Adrenal gland (tissue), 9 donors: ENCODE measurements at regions not wholly inside any gene's neighbourhood (a gene's known extent, or its start where the extent isn't known, plus 50 kb on each side); places are given as distances from the start of the nearest gene placed in this dataset.

Experiments
- DNase-seq, 7 donors: peaks; one replicate each; pipeline ENCODE4 v3.0.0-alpha.2; 2019 to 2020
- H3K27ac ChIP-seq, 5 donors: fragments of 200-600 bp; sonication (generic) in 4 of 5; 1 replicate in 3 of 5; 2 replicates in 2 of 5; pipeline versions ENCODE4 v1.5.1 to v1.8.0; 2016 to 2020; ENCODE audit warnings: mild to moderate bottlenecking in 1 of 5
- H3K27me3 ChIP-seq: fragments of 200-600 bp; 2 replicates; pipeline ENCODE4 v1.8.0; 2021
- H3K36me3 ChIP-seq, 2 donors: fragments of 200-600 bp; replicated peaks in 1 of 2; 1 replicate in 1 of 2; 2 replicates in 1 of 2; pipeline versions ENCODE4 v1.5.1 to v1.8.0; 2018 to 2022
- H3K4me1 ChIP-seq, 2 donors: fragments of 200-600 bp; replicated peaks in 1 of 2; 1 replicate in 1 of 2; 2 replicates in 1 of 2; pipeline versions ENCODE4 v1.5.1 to v1.8.0; 2018 to 2021
- H3K4me3 ChIP-seq, 4 donors: fragments of 200-600 bp; sonication (generic) in 3 of 4; one replicate each; pipeline ENCODE4 v1.5.1; 2016 to 2018
- H3K9me3 ChIP-seq, 3 donors: fragments of 200-600 bp; sonication (generic) in 1 of 3; replicated peaks in 1 of 3; 1 replicate in 2 of 3; 2 replicates in 1 of 3; pipeline versions ENCODE4 v1.5.1 to v1.8.0; 2016 to 2021
- CTCF ChIP-seq, 6 experiments: fragments of 450-650 bp in 4 of 6; fragments of 200-600 bp in 2 of 6; sonication (generic) in 1 of 6; IDR thresholded peaks; 1 replicate in 5 of 6; 2 replicates in 1 of 6; pipeline versions ENCODE4 v1.5.1 to v1.8.0; 2016 to 2021; ENCODE audit warnings: antibody characterized with exemption in 6 of 6, mild to moderate bottlenecking in 2 of 6, moderate library complexity in 1 of 6
- POLR2A ChIP-seq, 2 donors: fragments of 450-650 bp; IDR thresholded peaks; one replicate each; pipeline ENCODE4 v1.6.1; 2017; ENCODE audit warnings: antibody characterized with exemption in 2 of 2, mild to moderate bottlenecking in 2 of 2, moderate library complexity in 1 of 2
- WGBS, 4 donors: extraction: QIAGEN DNeasy Blood & Tissue Kit in 2 of 4; methylation state at CpG; one replicate each; pipeline versions ENCODE4 v1.1.5 to v1.1.7; 2013 to 2017; 5-methylcytosine and 5-hydroxymethylcytosine counted together
- intact Hi-C, 2 donors: fragments of 100-400 bp; cut with DNase I; formaldehyde crosslinking; loops; one replicate each; pipeline versions ENCODE4 v1.14.1 to v1.15.0; 2022 to 2023
- donor health status: healthy with polysubstance abuse.
- donor health status: Bipolar disorder and iron deficiency.
- donor health status: DM: yes; HTN: yes; CAD: no.
- donor health status: DM: no; HTN: no; CAD: no.
- donor health status: DM: no; HTN: no; CAD: no.

GRCh38 chr3:72661115-72661457 lies 187.2 kb downstream of the SHQ1 start:
- Histone ChIP-seq H3K36me3 (no peaks in the 10 kb centered on the region), H3K27me3 (no peaks in the 10 kb centered on the region), H3K4me3 (no peak overlapping the region), H3K9me3 (no peaks in the 10 kb centered on the region), H3K4me1 (no peaks in the 10 kb centered on the region), H3K27ac (no peak overlapping the region)
- intact Hi-C loops, result loop anchor here in 1 of 2 donors (10.0 kb wide), 1 partner anchor 696 kb away; no protein-coding TSS in a partner anchor
- no peak for TF ChIP-seq CTCF (IDR thresholded peaks at IDR 0.05)
- TF ChIP-seq POLR2A (IDR thresholded peaks at IDR 0.05), result no peak
- WGBS, 4 donors, result 21 to 41% (median 36%) methylated on average over 2 of the region's 2 CpGs; no CpG with 5 or more reads in 1 of the 4 donors
- peak; percentile 84 to 94 (median 88) for DNase-seq

- Histone ChIP-seq H3K27me3 (peaks cover 3% of the 10 kb centered on the region), H3K4me1 (peaks cover 0 to 3% of the 10 kb centered on the region in 2 donors), H3K4me3 (no peak overlapping the region), H3K27ac (no peak overlapping the region), H3K9me3 (no peaks in the 10 kb centered on the region), H3K36me3 (no peaks in the 10 kb centered on the region)
- DNase-seq, result no peak
- intact Hi-C loops, result loop anchor here in 1 of 2 donors (10.0 kb wide), 1 partner anchor 696 kb away; no protein-coding TSS in a partner anchor
- TF ChIP-seq CTCF (IDR thresholded peaks at IDR 0.05), result no peak
- no peak for TF ChIP-seq POLR2A (IDR thresholded peaks at IDR 0.05)
- 85 to 95% (median 90%) methylated on average over 3 to 5 of the region's 5 CpGs for WGBS, 4 donors
Measured at GRCh38 chr3:72660270-72661114, 187.8 kb downstream of the SHQ1 start.

- Histone ChIP-seq H3K36me3 (no peaks in the 10 kb centered on the region), H3K27ac (no peak overlapping the region), H3K4me1 (peaks cover 0 to 9% of the 10 kb centered on the region in 2 donors), H3K4me3 (no peak overlapping the region), H3K9me3 (no peaks in the 10 kb centered on the region), H3K27me3 (peaks cover 4% of the 10 kb centered on the region)
- 32 to 50% (median 48%) methylated on average over 2 to 3 of the region's 3 CpGs for WGBS, 4 donors
- TF ChIP-seq CTCF (IDR thresholded peaks at IDR 0.05) (no peak), POLR2A (IDR thresholded peaks at IDR 0.05) (no peak)
- intact Hi-C loops, result no loop called here
- DNase-seq, result no peak
Measured at GRCh38 chr3:72659596-72659995, 188.6 kb downstream of the SHQ1 start.

GRCh38 chr3:72659188-72659587 lies 189.1 kb downstream of the SHQ1 start:
- H3K9me3 ChIP-seq, result no peaks in the 10 kb centered on the region
- 93 to 100% (median 96%) methylated on average over 5 of the region's 5 CpGs for WGBS, 4 donors

More at GRCh38 chr3:72659188-72659587, 189.1 kb downstream of the SHQ1 start:
- no peaks in the 10 kb centered on the region for H3K36me3 ChIP-seq
- H3K27me3 ChIP-seq, result peaks cover 4% of the 10 kb centered on the region
- intact Hi-C loops, result no loop called here
- DNase-seq, result no peak
- H3K4me3 ChIP-seq, result no peak overlapping the region
- TF ChIP-seq CTCF (IDR thresholded peaks at IDR 0.05) (no peak), POLR2A (IDR thresholded peaks at IDR 0.05) (no peak)
- no peak overlapping the region for H3K27ac ChIP-seq
- peaks cover 0 to 9% of the 10 kb centered on the region in 2 donors for H3K4me1 ChIP-seq
